Breast epithelium (tissue), 4 donors: ENCODE measurements at regions not wholly inside any gene's neighbourhood (a gene's known extent, or its start where the extent isn't known, plus 50 kb on each side); places are given as distances from the start of the nearest gene placed in this dataset.

Source experiments
- DNase-seq, 2 donors: peaks; one replicate each; pipeline ENCODE4 v3.0.0-alpha.2; 2019; ENCODE audit warnings: low spot score in 2 of 2
- H3K27ac ChIP-seq, 2 donors: fragments of 200-600 bp; sonication (generic) in 1 of 2; one replicate each; pipeline ENCODE4 v1.5.1; 2016 to 2019; ENCODE audit warnings: mild to moderate bottlenecking in 1 of 2
- H3K27me3 ChIP-seq, 2 donors: fragments of 200-600 bp; sonication (generic) in 1 of 2; one replicate each; pipeline versions ENCODE4 v1.5.1 to v1.6.0; 2017 to 2019; ENCODE audit warnings: control low read depth in 1 of 2, mild to moderate bottlenecking in 1 of 2
- H3K36me3 ChIP-seq: fragments of 200-600 bp; one replicate; pipeline ENCODE4 v1.5.1; 2019
- H3K4me1 ChIP-seq, 2 donors: fragments of 200-600 bp; sonication (generic); one replicate each; pipeline ENCODE4 v1.5.1; 2016 to 2019; ENCODE audit warnings: control low read depth in 1 of 2
- H3K4me3 ChIP-seq, 3 donors: fragments of 200-600 bp; sonication (generic); 1 replicate in 2 of 3; 2 replicates in 1 of 3; pipeline ENCODE4 v1.5.1; 2016 to 2019; ENCODE audit warnings: mild to moderate bottlenecking in 3 of 3, moderate library complexity in 2 of 3
- H3K9me3 ChIP-seq, 2 donors: fragments of 200-600 bp; sonication (generic) in 1 of 2; one replicate each; pipeline ENCODE4 v1.5.1; 2016 to 2019; ENCODE audit warnings: control low read depth in 1 of 2
- CTCF ChIP-seq, 3 donors: fragments of 450-650 bp; IDR thresholded peaks; one replicate each; pipeline ENCODE4 v1.5.1; 2016 to 2017; ENCODE audit warnings: antibody characterized with exemption in 3 of 3, mild to moderate bottlenecking in 3 of 3, moderate library complexity in 3 of 3
- POLR2A ChIP-seq: fragments of 450-650 bp; IDR thresholded peaks from one replicate; pipeline ENCODE4 v1.6.1; 2016; ENCODE audit warnings: antibody characterized with exemption, mild to moderate bottlenecking, moderate library complexity
- POLR2AphosphoS5 ChIP-seq, 3 donors: sonication (generic); formaldehyde crosslinking; IDR thresholded peaks; one replicate each; pipeline ENCODE4 v1.6.1; 2017; ENCODE audit warnings: antibody characterized with exemption in 3 of 3
- intact Hi-C: fragments of 100-400 bp; cut with DNase I; formaldehyde crosslinking; loops from one replicate; pipeline ENCODE4 v1.15.1; 2023; ENCODE audit warnings: low total_unique reads

DNA sequence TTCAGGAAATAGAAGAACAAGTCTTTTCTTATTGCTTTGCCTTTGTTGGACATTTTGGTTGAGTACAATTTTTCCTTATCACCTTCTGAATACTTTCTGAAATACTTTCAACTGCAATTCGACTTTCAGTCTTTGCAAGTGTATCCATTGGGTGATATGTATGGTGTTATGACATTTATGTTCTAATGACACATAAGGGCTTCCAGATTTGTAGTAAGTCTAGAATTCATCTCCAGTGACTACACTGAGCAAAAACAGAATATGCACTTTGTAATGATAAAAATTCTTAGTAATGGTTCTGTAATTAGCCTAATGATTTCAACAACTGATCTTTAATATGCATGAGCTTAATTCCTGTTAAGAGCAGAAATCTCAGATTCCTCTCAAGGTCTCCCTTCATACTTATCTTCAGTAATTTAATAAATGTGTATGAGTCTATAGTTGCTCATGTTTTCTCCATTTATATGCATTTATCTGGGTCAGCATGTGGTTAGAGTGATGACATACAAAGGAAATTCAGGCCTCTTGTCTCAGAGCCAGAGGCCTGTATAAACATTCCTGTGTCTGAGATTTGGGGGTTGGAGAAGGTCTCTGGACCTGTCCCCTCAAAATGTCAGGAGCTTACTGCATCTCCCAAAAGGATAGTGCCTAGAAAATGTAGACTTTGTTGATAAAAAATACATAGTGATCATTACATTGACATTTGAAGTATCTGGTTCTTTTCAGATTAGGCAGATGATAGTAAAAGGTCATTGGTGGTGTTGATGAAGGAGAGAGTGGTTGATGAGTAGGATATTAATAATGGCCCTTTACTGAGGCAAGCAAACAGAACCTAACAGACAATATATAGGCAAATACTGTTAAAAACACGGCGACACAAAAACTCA lies 114.9 kb downstream of the QPCT start:
- Histone ChIP-seq H3K4me1 (no peaks in the 10 kb centered on the region), H3K36me3 (no peaks in the 10 kb centered on the region), H3K9me3 (no peaks in the 10 kb centered on the region), H3K4me3 (no peak overlapping the region), H3K27ac (no peak overlapping the region), H3K27me3 (no peaks in the 10 kb centered on the region)
- no peak for DNase-seq
- intact Hi-C loops: no loop called here
- TF ChIP-seq POLR2AphosphoS5 (IDR thresholded peaks at IDR 0.05) (no peak), CTCF (IDR thresholded peaks at IDR 0.05) (no peak), POLR2A (no peak)

DNA sequence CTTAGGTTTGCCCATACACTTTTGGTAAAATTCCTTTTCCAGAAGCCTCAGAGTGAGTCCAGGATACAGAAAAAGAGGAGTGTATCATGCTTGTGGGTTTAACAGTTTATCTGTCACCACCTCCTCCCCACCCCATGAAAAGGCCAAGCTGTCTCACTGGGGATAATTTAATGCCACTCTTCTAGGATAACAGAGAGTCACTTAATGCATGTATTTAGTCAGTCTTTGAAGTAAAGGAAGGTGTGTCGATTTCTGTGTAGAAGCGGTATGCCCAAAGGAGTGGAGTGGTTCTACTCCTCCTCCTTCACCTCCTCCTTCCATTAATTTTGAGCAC lies 116.4 kb downstream of the QPCT start:
- Histone ChIP-seq H3K27ac (peak overlapping the region; percentile 22 to 51), H3K27me3 (no peaks in the 10 kb centered on the region), H3K36me3 (no peaks in the 10 kb centered on the region), H3K9me3 (no peaks in the 10 kb centered on the region), H3K4me3 (no peak overlapping the region), H3K4me1 (no peaks in the 10 kb centered on the region)
- DNase-seq: no peak
- intact Hi-C loops: no loop called here
- TF ChIP-seq POLR2AphosphoS5 (IDR thresholded peaks at IDR 0.05) (no peak), POLR2A (no peak), CTCF (IDR thresholded peaks at IDR 0.05) (no peak)

DNA sequence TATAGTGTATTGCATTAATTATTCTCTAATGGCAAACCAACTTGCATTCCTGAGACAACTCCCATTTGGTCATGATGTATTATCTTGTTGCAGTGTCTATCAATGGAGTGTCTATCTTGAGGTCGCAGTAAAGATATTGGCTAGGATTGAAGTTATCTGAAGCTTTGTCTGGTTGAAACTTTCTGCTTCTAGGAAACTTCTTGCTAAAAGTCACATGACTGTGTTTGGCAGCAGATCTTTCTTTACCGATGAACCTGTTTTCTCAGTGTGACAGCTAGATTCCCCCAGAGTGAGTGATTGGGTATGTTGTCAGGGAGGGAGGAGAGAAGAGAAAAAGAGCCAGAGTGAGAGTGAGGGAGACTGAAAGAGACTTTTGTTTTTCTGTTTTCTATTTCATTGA lies 119.6 kb downstream of the QPCT start:
- intact Hi-C loops: no loop called here
- Histone ChIP-seq H3K4me3 (no peak overlapping the region), H3K27me3 (no peaks in the 10 kb centered on the region), H3K27ac (no peak overlapping the region), H3K4me1 (no peaks in the 10 kb centered on the region), H3K36me3 (no peaks in the 10 kb centered on the region), H3K9me3 (no peaks in the 10 kb centered on the region)
- no peak for DNase-seq
- TF ChIP-seq CTCF (IDR thresholded peaks at IDR 0.05) (no peak), POLR2AphosphoS5 (IDR thresholded peaks at IDR 0.05) (no peak), POLR2A (no peak)

DNA sequence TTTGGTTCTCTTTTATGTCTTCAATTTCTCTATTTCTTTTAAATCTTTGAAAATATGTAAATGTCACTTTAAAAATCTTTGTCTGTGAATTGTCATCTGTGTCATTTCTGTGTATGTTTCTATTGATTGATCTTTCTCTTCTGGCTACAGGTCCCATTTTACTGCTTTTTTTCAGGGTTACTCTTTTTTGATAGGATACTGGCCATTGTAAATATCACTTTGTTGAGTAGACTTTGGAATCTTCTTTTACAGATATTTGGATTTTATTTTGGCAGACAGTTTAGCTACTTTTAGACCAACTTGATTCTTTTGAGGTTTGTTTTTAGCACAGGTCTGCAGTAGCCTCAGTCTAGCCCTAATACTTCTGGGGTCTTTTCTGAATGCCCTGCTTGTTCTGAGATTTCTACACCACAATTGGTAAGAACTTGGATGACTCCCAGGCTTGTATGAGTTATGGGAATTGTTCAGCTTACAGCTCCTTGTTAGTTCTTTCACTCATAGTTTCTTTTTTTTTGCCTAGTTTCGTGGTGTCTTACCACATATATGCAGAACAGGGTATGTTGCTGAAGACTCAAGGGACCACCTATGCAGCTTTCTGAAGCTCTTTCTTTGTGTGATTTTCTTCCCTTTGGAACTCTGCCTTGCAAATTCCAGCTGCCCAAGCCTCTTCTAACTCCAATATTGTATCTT lies 122.2 kb downstream of the QPCT start:
- no peaks in the 10 kb centered on the region for H3K9me3 ChIP-seq
- H3K4me1 ChIP-seq: no peaks in the 10 kb centered on the region
- H3K27me3 ChIP-seq: no peaks in the 10 kb centered on the region
- H3K36me3 ChIP-seq: no peaks in the 10 kb centered on the region
- DNase-seq: no peak
- TF ChIP-seq POLR2A (no peak), CTCF (IDR thresholded peaks at IDR 0.05) (no peak), POLR2AphosphoS5 (IDR thresholded peaks at IDR 0.05) (no peak)
- H3K27ac ChIP-seq: no peak overlapping the region
- intact Hi-C loops: no loop called here
- no peak overlapping the region for H3K4me3 ChIP-seq

DNA sequence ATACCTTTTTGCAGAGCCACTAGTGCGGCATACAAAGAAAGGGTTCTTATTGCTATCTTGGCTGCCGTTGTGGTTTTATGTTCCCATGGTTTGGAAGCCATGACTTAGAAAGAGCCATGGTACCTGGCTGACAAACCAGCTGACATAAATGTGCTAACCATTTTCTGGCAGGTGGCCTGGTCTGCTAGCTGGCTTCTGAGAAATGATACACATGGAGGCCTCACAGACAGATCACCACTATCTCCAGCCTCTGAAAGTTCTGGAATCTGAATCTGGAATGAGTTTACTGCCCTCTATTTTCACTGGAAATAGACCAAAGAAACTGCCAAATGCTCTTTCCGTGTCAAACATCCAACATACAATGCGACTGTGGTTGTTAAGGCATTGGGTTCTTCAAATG lies 123.7 kb downstream of the QPCT start:
- H3K4me3 ChIP-seq: no peak overlapping the region
- intact Hi-C loops: no loop called here

More for the DNA sequence above, 123.7 kb downstream of the QPCT start:
- TF ChIP-seq CTCF (IDR thresholded peaks at IDR 0.05) (no peak), POLR2AphosphoS5 (IDR thresholded peaks at IDR 0.05) (no peak), POLR2A (no peak)
- no peaks in the 10 kb centered on the region for H3K9me3 ChIP-seq
- peak in 1 of 2 donors; percentile 30 for DNase-seq
- no peaks in the 10 kb centered on the region for H3K4me1 ChIP-seq
- no peak overlapping the region for H3K27ac ChIP-seq
- H3K36me3 ChIP-seq: no peaks in the 10 kb centered on the region
- no peaks in the 10 kb centered on the region for H3K27me3 ChIP-seq
